Activated CD8-positive, alpha-beta memory T cell treated with anti-CD3 and anti-CD28 coated beads, Interleukin-2, amount 10 ng/mL, durations not matched to agents 7 days and 5 days (primary cell): ENCODE measurements at regions not wholly inside any gene's neighbourhood (a gene's known extent, or its start where the extent isn't known, plus 50 kb on each side); places are given as distances from the start of the nearest gene placed in this dataset.

ENCODE experiments used
- ATAC-seq: fragments of 150-1000 bp; cut with Tn5 transposase; one replicate; pipeline ENCODE4 v1.10.0; 2021; ENCODE audit warnings: moderate library complexity
- CTCF ChIA-PET: fragments of 350-600 bp; sonication (Branson Sonifier 250); formaldehyde crosslinking; loops from one replicate; lab custom pipeline; 2021; ENCODE audit warnings: antibody characterized with exemption; lab: Charles Lee
- DNase-seq: peaks from one replicate; pipeline ENCODE4 v3.0.0-alpha.2; 2020
- H3K27ac Mint-ChIP-seq: one replicate; pipeline ENCODE4 v1.8.0; 2021; ENCODE audit warnings: mild to moderate bottlenecking, mixed read lengths
- H3K27me3 Mint-ChIP-seq: one replicate; pipeline ENCODE4 v1.8.0; 2021; ENCODE audit warnings: mixed read lengths
- H3K36me3 Mint-ChIP-seq: one replicate; pipeline ENCODE4 v1.8.0; 2021; ENCODE audit warnings: mild to moderate bottlenecking, mixed read lengths
- H3K4me1 Mint-ChIP-seq: one replicate; pipeline ENCODE4 v1.8.0; 2021; ENCODE audit warnings: mixed read lengths
- H3K4me3 Mint-ChIP-seq: one replicate; pipeline ENCODE4 v1.8.0; 2021; ENCODE audit warnings: mild to moderate bottlenecking, moderate library complexity, mixed read lengths
- H3K9me3 Mint-ChIP-seq: one replicate; pipeline ENCODE4 v1.8.0; 2022; ENCODE audit warnings: low read depth, mixed read lengths

DNA sequence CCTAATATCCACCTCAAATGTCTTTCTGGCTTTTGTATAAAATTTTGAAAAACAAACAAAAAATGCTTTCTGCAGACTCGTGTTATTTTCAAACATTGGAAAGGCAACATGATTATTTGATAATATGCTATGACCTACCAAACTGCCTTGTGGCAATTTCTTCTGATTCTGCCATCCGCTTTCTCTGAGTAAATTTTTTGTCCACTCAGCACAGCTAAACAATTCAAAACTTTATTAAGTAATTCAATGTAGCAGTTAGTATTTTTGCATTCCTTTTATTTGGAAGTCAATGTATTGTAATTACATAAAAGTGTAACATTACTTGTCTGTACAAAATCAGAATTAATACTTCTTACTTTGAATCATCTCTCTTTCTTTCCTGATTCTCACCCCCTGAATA is 1206.6 kb upstream of the EYS start:
- Mint-ChIP-seq H3K36me3 (no peaks in the 10 kb centered on the region), H3K27me3 (no peaks in the 10 kb centered on the region), H3K4me1 (no peaks in the 10 kb centered on the region), H3K9me3 (no peaks in the 10 kb centered on the region), H3K4me3 (no peak overlapping the region), H3K27ac (no peak overlapping the region)
- no peak for DNase-seq
- CTCF ChIA-PET, result no interaction called here
- no peak for ATAC-seq

DNA sequence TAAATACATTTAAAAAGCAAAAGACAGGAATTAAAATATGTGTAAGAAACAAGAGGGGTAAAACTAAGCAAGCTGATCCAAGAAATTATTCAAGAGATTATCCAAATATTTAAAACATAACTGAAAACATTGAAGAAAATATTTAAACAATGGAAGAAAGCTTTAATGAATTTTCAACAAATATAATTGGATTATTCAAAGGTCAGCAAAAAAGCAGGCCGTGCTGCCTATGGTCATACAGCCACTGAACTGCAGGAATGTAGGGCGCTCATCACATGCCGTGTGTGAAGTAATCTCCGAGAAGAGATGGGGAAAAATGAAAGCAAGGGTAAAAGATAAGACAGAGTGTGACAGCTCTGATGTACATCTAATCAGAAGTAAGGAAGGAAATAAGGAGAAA is 1195.4 kb upstream of the EYS start:
- CTCF ChIA-PET, result no interaction called here
- H3K27ac Mint-ChIP-seq, result no peak overlapping the region
- no peaks in the 10 kb centered on the region for H3K4me1 Mint-ChIP-seq
- H3K4me3 Mint-ChIP-seq, result no peak overlapping the region
- ATAC-seq (no peak), DNase-seq (no peak)
- H3K9me3 Mint-ChIP-seq, result peaks cover 6% of the 10 kb centered on the region
- no peaks in the 10 kb centered on the region for H3K27me3 Mint-ChIP-seq
- no peaks in the 10 kb centered on the region for H3K36me3 Mint-ChIP-seq

DNA sequence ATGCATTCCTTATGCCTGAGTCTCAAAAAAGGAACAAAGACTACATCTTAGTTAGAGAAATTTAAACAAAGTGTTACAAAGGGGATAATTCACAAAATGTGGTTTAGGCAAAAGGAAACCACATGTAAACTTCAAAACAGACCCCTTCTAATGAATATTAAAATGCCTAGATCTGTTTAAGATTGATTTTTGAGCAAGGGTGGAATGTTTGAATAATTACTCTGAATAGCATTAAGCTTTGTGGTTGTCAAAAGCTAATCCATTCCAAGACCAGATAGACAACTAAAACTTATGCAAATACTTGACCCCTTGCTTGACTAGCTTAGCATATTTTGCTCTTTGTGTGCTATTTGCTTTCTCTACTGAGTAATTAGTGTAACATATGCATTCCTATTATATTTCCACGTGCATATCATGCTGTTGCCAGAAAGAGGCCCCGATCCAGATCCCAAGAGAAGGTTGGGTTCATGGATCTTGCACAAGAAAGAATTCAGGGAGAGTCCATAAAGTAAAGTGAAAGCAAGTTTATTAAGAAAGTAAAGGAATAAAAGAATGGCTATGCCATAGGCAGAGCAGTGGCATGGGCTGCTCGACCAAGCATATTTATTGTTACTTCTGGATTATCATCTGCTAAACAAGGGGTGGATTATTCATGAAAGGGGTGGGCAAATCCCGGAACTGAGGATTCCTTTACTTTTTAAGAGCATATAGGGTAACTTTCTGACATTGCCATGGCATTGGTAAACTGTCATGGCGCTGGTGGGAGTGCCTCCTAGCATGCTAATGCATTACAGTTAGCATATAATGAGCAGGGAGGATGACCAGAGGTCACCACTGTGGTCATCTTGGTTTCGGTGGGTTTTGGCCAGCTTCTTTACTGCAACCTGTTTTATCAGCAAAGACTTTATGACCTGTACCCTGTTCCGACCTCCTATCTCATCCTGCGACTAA is 1193.4 kb upstream of the EYS start:
- ATAC-seq (no peak), DNase-seq (no peak)
- peaks cover 9% of the 10 kb centered on the region for H3K9me3 Mint-ChIP-seq
- no peak overlapping the region for H3K27ac Mint-ChIP-seq
- no peaks in the 10 kb centered on the region for H3K27me3 Mint-ChIP-seq
- CTCF ChIA-PET, result interaction anchor here (0.6 kb wide), 1 partner anchor 364 kb away, joined by 3 read pairs; no protein-coding TSS in a partner anchor
- H3K4me1 Mint-ChIP-seq, result no peaks in the 10 kb centered on the region
- H3K4me3 Mint-ChIP-seq, result no peak overlapping the region
- H3K36me3 Mint-ChIP-seq, result no peaks in the 10 kb centered on the region

DNA sequence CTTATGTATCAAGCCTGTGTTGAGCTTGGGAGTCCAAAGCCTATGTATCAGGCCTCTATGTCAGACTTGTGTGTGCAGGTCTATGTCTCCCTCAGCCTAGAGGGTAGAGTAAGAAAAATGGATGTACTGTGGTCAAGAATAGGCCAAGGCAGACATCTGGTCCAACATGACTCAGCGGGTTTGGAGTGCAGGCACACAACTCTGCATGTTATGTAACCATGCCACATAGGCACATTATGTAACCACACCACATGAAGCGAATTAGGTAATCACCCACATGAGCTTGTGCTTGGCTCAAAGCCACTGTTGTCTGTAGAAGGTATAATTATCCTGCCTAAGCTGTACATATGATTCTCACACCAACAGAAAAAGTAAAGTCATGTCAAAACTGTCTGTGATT is 1190.5 kb upstream of the EYS start:
- Mint-ChIP-seq H3K4me3 (no peak overlapping the region), H3K27me3 (no peaks in the 10 kb centered on the region), H3K4me1 (no peaks in the 10 kb centered on the region), H3K27ac (no peak overlapping the region), H3K9me3 (peaks cover 15% of the 10 kb centered on the region), H3K36me3 (no peaks in the 10 kb centered on the region)
- DNase-seq (no peak), ATAC-seq (no peak)
- CTCF ChIA-PET, result interaction anchor here (0.9 kb wide), 1 partner anchor 9 kb away, joined by 3 read pairs; no protein-coding TSS in a partner anchor

DNA sequence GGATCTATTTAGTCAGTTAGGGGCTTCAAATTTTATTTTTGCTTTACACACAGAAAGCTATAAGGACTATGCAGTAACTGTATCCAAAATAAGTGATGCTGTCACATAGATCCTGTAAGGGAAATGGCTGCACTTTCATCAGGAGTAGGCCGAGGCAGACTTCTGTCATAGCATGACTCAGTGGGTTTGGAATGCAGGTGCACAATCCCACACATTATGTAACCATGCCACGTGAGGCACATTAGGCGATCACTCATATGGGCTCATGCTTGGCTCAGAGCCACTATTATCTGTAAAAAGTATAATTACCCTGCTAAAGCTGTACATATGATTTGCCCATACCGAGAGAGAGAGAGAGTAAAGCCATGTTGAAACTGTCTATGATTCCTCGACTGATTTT is 1189.4 kb upstream of the EYS start:
- Mint-ChIP-seq H3K27ac (no peak overlapping the region), H3K36me3 (no peaks in the 10 kb centered on the region), H3K9me3 (peaks cover 15% of the 10 kb centered on the region), H3K4me3 (no peak overlapping the region), H3K4me1 (no peaks in the 10 kb centered on the region), H3K27me3 (no peaks in the 10 kb centered on the region)
- DNase-seq (no peak), ATAC-seq (no peak)
- CTCF ChIA-PET, result no interaction called here

DNA sequence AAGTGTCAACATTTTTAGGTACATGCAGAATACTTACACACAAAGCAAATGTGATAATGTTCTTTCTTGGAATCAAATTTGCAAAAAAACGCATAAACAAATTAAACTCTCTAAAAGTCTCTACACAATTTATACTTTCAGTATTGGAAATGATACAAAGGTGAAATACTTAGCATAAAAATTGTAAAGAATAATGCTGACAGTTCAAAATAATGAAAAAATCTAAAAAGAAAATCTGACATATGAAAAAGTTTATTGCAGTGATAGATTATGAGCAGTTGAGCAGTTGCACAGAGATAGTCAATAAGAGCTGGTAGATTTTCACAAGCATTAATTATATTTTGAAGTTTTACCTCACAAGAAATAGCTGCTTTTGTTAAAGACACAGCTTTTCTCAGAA is 1176.4 kb upstream of the EYS start:
- no peaks in the 10 kb centered on the region for H3K4me1 Mint-ChIP-seq
- no peaks in the 10 kb centered on the region for H3K36me3 Mint-ChIP-seq
- peaks cover 14% of the 10 kb centered on the region for H3K9me3 Mint-ChIP-seq
- H3K4me3 Mint-ChIP-seq, result no peak overlapping the region
- H3K27me3 Mint-ChIP-seq, result no peaks in the 10 kb centered on the region
- no peak overlapping the region for H3K27ac Mint-ChIP-seq
- no peak for ATAC-seq
- CTCF ChIA-PET, result no interaction called here
- DNase-seq, result no peak

DNA sequence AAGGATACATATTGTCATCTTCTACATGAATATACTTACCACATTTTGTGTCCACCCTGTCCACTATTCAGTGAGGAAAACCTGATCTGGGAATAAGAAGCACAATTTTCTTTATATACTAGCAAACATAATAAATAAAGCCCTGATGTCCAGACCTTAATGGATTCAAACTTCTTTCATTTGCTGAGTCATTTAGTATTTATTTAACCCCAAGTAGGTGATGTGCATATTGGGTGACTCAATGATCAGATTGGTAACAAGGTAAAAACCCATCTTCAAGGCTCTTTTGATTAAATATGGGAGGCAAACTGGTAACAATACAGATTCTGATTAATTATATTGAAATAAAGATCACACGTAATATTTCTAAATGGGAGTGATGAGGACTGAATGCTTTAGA is 1159.8 kb upstream of the EYS start:
- Mint-ChIP-seq H3K4me1 (no peaks in the 10 kb centered on the region), H3K36me3 (no peaks in the 10 kb centered on the region), H3K27me3 (no peaks in the 10 kb centered on the region), H3K27ac (no peak overlapping the region), H3K4me3 (no peak overlapping the region), H3K9me3 (peaks cover 12% of the 10 kb centered on the region)
- ATAC-seq, result no peak
- DNase-seq, result no peak
- CTCF ChIA-PET, result no interaction called here

DNA sequence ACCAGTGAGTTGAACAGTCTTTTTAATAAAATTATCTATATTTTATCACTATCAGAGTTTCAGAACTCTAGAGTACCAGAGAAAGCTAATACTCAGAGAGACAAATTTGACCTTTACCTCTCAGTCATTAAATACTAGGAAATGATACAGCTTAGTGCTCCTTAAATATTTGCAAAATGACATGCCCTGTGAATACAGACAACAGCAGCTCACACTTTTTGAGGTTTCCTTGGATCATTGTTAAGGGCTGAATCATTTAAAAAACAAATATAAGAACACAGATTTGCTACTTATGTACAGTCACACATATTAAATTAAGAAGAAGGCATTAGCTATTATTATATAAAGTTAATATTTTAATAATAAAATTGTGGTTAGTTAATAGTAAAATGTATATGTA is 1158.7 kb upstream of the EYS start:
- CTCF ChIA-PET, result no interaction called here

DNA sequence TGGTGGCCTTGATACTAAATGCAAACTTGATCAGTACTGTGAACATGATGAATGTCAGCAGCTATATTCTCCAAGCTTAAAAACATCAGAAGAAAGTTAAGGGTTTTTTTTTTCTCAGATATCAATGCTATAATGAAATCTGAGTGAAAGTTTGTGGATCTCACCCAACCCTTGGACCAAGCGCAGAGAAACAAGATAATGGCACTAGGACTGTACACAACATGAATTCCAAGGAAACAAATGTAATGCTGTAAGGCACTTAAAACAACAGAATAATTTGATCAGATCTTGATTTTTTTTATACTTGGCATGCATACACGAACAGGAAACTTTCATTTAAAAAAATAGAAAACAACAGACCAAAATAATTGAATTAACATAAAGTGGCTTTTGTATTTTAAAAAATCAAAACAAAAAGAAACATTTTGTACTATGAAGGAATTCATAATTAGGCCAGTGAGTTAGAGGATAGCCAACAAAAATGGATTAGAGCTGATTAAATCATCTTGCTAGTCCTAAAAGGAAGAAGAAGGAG is 1154.0 kb upstream of the EYS start:
- CTCF ChIA-PET, result no interaction called here
- DNase-seq (no peak), ATAC-seq (no peak)
- no peaks in the 10 kb centered on the region for H3K4me1 Mint-ChIP-seq
- no peak overlapping the region for H3K27ac Mint-ChIP-seq
- H3K36me3 Mint-ChIP-seq, result no peaks in the 10 kb centered on the region
- no peaks in the 10 kb centered on the region for H3K27me3 Mint-ChIP-seq
- no peak overlapping the region for H3K4me3 Mint-ChIP-seq
- peaks cover 15% of the 10 kb centered on the region for H3K9me3 Mint-ChIP-seq

More for the DNA sequence above, 1158.7 kb upstream of the EYS start:
- no peak for DNase-seq
- Mint-ChIP-seq H3K4me1 (no peaks in the 10 kb centered on the region), H3K4me3 (no peak overlapping the region), H3K36me3 (no peaks in the 10 kb centered on the region), H3K27me3 (no peaks in the 10 kb centered on the region), H3K9me3 (peaks cover 15% of the 10 kb centered on the region), H3K27ac (no peak overlapping the region)
- no peak for ATAC-seq

DNA sequence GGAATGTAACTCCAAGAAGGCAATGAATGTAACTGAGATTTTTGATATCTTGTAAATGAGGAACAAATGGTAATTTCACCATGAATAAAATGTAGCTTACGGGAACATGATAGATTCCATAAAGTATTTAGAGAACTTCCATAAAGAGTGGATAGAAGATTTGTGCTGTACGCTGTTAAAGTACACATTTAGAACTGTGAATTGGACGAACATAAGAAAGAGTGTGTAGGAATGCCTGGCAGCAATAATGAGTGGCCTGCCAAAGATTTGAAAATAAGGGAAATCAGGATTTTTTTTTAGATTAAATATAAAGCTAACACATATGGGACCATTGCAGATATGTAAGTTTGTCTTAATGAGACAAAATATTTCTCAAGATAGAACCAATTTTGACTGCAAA is 1153.3 kb upstream of the EYS start:
- no peak overlapping the region for H3K27ac Mint-ChIP-seq
- no peaks in the 10 kb centered on the region for H3K27me3 Mint-ChIP-seq

DNA sequence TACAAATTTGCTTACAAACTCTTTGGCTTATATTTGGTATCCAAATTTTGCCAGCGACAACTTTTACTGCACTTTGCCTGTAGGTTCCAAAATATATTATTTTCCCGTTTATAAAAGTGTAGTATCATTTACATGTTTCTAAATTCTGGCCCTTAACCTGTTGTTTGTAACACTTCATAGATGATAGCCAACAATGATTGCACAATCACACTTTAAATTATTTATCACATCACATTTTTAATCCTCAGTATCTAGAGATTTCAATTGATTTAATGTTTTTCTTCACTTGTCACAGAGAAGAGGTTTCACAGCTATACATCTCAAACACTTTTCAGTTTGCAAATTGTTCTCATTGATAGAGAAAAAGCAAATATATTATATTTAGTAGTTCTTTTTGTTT is 1151.2 kb upstream of the EYS start:
- Mint-ChIP-seq H3K4me3 (no peak overlapping the region), H3K27me3 (no peaks in the 10 kb centered on the region), H3K36me3 (no peaks in the 10 kb centered on the region), H3K9me3 (peaks cover 13% of the 10 kb centered on the region), H3K27ac (no peak overlapping the region), H3K4me1 (no peaks in the 10 kb centered on the region)
- CTCF ChIA-PET, result no interaction called here
- no peak for DNase-seq
- ATAC-seq, result no peak

More for the DNA sequence above, 1153.3 kb upstream of the EYS start:
- H3K9me3 Mint-ChIP-seq, result peaks cover 15% of the 10 kb centered on the region
- CTCF ChIA-PET, result no interaction called here
- DNase-seq (no peak), ATAC-seq (no peak)
- H3K36me3 Mint-ChIP-seq, result no peaks in the 10 kb centered on the region
- no peak overlapping the region for H3K4me3 Mint-ChIP-seq
- no peaks in the 10 kb centered on the region for H3K4me1 Mint-ChIP-seq

DNA sequence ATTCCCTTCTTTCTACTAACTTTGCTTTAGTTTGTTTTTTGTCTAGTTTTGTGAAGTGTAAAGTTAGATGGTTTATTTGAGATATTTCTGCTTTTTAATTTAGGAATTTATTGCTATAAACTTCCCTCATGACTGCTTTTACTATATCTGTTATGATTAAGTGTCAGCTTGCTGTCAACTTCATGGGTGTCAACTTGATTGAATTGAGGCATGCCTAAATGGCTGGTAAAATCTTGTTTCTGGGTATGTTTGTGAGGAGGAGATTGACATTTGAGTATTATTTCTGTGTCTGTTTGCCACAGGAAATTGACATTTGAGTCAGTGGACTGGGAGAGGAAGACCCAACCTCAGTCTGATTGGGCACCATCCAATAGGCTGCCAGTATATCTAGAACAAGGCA is 1147.0 kb upstream of the EYS start:
- Mint-ChIP-seq H3K9me3 (peaks cover 2% of the 10 kb centered on the region), H3K4me1 (no peaks in the 10 kb centered on the region), H3K4me3 (no peak overlapping the region), H3K27me3 (no peaks in the 10 kb centered on the region), H3K36me3 (no peaks in the 10 kb centered on the region), H3K27ac (no peak overlapping the region)
- ATAC-seq, result no peak
- no peak for DNase-seq
- CTCF ChIA-PET, result no interaction called here

DNA sequence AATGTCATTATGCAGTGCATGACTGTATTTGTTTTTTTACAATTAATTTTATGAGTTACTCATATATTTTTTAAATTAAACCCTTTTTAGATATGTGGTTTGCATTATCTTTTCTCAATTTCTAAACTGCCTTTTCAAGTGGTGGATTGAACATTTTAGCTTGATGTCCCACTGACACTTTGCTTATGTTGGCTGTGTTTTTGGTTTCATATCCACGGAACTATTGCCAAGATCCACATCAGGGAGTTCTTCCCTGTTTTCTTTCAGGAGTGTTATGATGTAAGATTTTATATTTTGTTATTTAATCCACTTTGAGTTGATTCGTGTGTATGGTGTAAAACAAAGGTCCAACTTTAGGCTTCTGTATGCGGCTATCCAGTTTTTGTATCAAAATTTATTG is 1144.9 kb upstream of the EYS start:
- Mint-ChIP-seq H3K27me3 (no peaks in the 10 kb centered on the region), H3K4me1 (no peaks in the 10 kb centered on the region), H3K4me3 (no peak overlapping the region), H3K9me3 (peaks cover 10% of the 10 kb centered on the region), H3K36me3 (no peaks in the 10 kb centered on the region), H3K27ac (no peak overlapping the region)
- ATAC-seq, result no peak
- DNase-seq, result no peak
- CTCF ChIA-PET, result no interaction called here

DNA sequence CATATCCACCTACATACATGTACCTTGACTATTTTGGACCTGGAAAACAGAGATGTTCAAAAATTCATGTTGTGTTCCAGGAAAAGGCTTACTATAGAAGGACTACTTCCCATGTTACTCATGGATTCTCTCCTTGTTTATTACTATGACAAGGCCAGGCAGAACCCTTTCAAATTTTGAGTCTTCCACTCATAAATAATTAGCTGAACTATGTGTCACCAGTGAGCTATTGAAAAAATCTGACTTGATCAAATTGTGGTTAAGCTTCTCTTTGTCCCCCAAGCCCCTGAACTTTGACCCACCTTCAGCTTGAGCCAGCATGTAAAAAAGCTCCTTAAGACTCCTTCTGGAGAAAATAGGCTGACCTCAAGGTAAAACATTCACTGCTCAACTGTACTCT is 1142.8 kb upstream of the EYS start:
- Mint-ChIP-seq H3K4me1 (no peaks in the 10 kb centered on the region), H3K27ac (no peak overlapping the region), H3K9me3 (peaks cover 10% of the 10 kb centered on the region), H3K4me3 (no peak overlapping the region), H3K27me3 (no peaks in the 10 kb centered on the region), H3K36me3 (no peaks in the 10 kb centered on the region)
- CTCF ChIA-PET, result no interaction called here
- no peak for ATAC-seq
- no peak for DNase-seq
